NOMO-1 (cell line): ENCODE measurements at regions not wholly inside any gene's neighbourhood (a gene's known extent, or its start where the extent isn't known, plus 50 kb on each side); places are given as distances from the start of the nearest gene placed in this dataset.
A peak's percentile ranks its signal among the peaks of the same experiment; 100 is the strongest.

ENCODE experiments used
- DNase-seq, 2 experiments: peaks; one replicate each; lab custom pipeline; 2025; ENCODE audit not compliant: unreplicated experiment in 2 of 2; lab: John Stamatoyannopoulos, UW

DNA sequence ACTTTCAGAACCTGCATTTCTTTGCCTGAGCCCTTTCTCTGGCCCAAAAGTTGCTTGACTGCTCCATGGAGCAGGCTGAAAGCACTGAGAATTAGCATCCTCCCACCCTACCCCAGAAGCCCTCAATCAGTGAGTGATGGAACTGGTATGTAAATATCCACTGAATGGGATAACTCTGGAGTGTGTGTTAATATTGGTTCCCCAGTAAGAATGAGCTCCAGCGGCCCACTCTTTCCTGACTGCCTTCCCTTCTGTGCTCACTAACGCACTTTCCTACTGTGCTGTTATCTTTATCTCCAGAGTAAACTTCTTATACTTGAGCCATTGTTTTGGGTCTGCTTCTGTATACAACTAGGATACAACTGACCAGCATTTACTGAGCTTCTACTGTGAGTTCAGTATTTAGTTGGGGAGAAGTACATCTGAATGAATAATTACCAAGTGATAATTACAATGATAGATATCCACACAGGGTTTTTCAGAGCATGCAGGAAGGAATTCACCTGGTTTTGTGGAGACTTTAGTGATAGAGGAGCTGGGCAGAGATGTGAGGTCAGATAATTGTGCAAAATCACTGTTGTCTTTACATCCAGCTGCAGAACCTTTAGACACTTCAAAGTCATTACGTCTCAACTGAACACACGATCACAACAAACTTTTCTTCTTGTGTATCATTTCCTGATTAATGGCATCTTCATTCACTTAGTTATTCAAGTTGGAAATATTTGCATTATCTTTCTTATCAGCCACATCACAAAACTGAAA is 149.2 kb upstream of the BTG1 start:
- DNase-seq = no peak

DNA sequence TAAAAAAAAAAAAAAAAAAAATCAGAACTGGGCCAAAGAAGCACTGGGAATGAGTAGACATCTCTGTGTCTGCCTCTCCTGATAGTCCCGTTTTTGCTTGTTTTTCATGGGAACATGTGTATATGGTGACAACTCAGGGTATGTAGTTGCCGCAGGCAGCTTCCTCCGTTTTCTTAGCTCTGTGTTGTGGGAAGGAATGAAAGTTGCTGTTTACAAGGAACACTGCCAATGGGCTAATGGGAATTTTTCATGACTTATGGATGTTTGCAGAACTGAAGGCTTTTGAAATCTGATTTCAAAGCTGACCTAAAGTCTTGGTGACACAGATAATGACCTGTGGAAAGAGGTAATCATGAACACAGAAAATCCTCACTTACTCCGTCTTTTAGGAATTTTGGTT is 146.4 kb upstream of the BTG1 start:
- no peak for DNase-seq

DNA sequence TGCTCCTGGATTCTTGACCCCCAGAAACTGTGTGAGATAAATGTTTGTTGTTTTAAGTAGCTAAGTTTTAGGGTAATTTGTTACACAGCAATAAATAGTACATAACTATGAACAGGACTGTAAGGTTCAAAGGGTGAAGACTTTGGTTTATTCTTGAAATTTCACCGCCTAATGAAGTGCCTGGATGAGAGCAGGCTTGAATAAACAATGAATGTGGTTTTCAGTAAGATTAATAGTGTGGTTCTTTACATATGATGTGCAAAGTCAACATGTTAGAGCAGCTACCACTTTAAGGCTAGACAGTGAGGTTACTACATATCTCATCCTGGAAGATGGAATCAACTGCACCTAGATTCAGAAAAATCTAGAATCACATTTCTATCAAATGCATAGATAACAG is 145.2 kb upstream of the BTG1 start:
- DNase-seq = no peak

DNA sequence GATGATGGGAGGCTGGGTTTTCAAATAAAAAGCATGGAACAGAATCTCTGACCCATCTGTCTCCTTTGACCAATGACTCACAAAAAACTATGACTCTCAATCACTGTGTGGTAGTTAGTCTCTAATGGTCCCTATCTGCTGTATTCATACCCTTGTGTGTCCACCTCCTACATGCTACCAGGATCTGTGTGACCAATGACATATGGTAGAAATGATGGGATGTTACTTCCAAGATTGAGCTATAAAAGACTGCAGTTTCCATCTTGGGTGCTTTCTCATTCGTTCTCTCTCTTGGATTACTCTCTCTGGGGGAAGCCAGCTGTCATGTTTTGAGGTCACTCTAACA is 144.7 kb upstream of the BTG1 start:
- DNase-seq = no peak

DNA sequence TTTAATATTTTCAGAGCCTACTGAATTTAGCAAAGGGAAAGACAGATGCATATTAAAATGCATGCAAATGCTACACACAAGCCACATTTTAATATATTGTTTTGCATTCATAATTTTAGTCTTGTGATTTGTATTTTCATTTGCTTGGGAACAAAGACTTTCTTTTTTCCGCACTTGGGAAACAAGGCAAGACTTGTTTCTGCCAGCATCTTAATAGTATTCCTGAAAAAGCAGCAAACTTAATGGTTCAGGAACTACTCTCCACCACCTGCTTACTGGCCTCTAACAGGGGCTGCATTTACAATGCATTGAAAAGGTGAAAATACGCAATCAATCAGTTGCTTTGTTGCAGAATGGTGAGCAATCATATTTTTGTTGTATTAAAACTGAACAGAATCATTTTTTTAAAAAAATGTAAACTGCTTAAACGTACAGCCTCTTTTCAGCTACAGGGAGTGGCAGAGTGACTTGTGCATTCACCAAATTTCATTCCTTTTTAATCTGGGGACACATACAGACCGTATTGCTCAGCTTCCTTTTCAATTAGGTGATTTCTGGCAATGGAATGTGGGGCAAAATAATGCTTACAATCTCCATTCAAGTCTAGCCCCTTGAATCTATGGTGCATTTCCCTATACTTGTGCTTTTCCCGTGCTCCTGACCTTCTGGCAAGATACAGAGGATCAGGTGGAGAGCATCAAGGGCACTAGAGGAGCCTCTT is 144.1 kb upstream of the BTG1 start:
- DNase-seq = no peak

DNA sequence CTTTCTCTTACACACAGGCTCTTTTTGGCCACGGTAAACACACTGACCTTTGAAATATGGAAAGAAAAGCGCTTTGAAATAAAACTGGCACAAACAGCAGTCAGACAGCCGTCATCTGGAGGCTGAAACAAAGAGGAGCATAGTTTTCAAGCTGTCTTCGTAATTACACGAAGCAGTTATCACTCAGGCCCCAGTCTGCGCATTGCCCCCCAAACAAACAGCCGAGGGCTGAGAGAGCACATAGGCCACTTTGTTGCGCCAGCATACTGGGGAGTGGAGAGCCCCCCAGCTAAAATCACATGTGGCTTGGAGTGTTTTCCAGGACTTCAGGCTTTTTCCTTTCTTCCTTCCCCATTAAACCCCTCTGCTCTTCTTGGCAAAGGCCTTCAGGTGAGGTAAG is 142.9 kb upstream of the BTG1 start:
- no peak for DNase-seq

DNA sequence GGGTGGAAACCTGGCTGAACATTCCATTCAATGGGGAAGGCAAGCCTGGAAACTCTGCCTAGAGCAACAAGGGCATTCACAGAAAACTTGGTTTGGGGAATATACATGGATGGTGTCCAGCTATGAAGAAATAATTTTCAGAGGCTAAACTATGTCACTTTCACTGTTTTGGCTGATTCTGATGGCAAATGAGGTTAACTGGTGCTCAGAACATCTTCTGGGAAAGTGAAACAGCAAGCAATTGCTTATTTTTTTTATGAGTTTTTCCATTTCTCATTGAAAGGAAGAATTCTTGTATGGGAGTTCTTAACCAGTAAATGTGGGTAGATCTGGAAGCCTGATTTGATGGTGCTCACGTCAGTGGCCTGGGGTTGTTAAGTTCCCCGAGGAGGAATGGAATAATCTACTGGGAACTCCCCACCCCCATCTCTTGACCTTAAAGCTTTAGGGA is 132.8 kb upstream of the BTG1 start:
- no peak for DNase-seq

DNA sequence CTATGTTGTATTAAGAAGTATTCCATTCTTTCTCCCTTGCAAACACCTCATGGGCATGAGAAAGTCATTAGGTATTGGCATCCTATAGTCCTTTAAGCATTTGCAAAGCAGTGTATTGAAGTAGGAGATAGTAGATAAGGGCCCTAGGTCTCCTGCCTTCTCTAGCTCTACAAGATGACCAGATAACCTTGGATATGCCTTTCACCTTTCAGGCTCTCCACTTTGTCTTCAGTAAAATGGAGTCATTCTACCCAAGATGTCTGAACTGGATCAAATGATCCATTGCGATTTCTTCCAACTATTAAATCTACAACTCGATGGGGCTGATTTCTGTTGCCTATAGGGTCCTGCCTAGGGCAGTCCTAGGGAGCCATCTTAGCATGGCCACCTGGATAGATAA is 132.1 kb upstream of the BTG1 start:
- DNase-seq = no peak

DNA sequence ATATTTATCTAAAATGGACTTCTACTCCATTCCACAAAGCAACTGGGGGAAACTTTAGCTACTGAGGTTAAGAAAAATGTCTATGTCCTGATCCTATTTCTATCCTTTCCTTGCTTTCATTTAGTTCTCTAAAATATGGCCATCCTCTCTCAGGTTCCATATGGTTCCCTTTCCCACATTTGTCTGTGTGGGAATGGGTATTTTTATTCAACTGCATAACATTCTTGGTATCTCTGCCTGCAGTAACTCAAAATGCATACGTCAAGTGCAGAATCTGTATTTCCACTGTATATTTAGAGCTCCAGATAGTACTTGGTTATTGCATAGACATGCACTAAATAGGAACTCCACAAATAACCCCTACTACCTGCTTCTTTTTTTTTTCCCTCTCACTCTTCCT is 130.6 kb upstream of the BTG1 start:
- no peak for DNase-seq

DNA sequence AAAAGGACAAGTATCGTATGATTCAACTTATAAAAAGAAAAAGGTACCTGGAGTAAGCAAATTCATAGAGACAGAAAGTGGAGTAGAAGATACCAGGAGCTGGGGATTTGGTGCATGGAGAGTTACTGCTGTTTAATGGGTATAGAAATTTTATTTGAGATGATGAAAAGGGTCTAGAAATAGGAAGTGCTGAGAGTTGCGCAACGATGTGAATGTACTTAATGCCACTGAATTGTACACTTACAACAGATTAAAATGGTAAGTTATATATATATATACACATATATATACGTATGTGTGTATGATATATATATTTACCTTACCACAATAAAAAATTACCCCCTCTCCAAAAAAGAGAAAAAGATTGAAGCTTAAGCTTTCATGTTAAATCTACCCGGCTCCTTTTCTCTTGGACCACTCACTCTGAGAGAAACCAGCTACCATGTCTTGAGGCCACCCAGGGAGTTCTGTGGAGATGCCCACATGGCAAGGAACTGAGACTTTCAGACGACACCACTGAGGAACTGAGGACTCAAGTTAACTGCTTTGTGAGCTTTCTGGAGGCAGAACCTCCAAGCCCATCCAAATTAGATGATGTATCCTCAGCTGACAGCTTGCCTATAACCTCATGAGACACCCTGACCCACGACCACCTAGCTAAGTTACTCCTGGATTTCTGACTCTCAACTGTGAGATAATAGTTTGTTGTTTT is 130.0 kb upstream of the BTG1 start:
- DNase-seq = peak; percentile 0 to 28

DNA sequence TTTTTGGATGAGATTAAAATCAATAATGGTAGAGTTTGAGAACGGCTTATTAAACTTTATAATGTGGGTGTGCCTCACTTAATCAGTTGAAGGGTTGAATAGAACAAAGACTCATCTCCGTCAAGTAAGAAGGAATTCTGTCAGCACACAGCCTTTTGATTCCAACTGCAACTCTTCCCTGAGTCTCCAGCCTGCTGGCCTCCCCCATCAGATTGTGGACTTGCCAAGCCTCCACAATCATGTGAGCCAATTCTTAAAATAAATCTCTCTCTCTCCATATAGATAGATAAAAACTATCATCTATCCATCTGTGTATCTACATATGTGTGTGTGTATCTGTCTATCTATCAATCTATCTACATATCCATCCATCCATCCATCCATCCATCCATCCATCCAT is 127.4 kb upstream of the BTG1 start:
- no peak for DNase-seq

DNA sequence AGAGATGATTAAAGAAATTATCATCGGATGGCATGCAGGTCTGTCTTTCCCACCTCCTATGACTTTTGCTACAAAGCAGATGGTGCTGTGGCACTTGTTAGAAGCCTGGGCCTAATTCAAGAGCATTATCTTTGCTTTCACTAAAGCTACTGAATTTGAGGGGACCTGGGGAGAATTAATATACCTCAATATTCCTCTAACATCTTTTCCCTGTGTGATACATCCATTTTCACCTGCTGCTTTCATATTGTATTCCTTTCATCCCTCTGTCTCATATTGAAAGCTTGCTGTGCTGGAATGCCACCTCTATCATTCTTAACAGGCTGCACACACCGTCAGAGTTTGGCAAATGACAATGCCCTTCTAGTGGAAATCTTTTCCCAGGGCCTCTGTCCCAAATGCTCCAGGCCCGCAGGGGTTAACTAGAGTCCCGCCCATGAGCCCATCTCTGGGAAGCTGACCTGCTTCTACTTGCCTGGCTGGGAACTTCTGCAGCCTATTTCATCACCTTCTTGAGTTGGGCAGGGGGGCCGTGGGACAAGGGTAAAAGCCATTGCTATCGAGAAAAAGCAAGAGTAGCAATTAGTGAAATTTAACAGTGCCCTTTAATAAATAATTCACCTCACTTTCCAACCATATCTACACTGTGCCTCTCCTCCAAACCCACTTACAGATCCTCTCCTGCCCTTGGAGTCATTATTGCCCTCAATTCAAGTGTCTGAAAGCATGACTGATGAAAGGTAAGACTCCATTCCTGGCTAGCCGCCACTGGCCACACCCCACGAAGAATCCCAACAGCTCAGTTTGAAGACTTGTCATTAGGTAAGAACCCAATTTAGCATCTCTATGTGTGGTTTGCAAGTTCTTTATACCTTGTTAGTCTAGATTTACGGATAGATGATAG is 126.7 kb upstream of the BTG1 start:
- DNase-seq = no peak

DNA sequence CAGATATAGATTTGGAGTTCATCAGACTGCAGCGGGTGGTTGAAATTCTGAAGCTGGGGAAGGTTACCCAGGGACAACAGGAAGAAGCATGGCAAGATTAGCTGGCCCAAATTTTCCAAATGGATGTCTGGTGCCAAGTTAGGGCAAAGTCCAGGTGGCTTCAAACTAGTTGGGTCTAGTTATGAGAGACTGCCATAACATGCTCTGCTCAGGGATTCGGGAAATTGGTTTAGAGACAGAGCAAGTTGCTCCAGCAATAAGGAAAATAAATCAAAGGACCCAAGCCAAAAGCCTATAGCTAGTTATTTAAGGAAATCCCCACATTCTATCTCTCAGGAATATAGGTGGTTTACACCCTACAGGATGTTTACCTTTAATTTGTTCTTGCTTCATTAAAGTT is 125.7 kb upstream of the BTG1 start:
- DNase-seq = no peak

DNA sequence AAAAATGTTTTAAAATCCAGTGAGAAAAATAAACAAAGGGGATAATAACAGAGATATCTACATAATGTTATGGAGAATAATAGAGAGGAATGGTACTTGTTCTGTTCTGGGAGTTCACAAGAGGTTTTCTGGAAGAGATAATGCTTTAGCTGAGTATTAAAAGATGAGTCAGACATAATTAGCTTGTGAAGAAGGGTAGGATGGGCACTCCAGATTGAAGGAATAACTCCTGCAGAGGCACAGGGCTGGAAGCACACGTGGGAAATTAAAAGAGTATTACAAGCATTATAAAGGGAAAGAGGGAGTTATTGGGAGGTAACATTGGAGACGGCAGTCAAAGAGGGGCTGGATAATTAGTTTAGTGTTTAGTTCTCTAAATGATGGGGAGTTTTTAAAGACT is 124.9 kb upstream of the BTG1 start:
- no peak for DNase-seq

DNA sequence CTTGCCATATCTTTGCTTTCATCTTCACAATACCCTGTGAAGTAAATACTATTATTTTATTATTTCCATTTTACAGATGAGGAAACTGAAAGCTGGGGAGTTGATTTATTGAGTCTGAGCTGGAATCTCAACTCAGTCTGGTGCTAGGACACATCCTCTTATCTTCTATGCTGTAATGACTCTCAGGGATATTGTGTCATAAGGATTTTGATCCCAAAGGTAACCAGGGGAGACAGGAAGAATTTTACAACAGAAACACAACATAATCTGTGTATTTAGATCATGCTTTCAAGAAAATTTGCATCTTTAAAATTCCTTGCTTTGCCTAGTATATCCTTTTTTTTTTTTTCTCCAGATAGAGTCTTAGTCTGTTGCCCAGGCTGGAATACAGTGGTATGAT is 123.3 kb upstream of the BTG1 start:
- no peak for DNase-seq

DNA sequence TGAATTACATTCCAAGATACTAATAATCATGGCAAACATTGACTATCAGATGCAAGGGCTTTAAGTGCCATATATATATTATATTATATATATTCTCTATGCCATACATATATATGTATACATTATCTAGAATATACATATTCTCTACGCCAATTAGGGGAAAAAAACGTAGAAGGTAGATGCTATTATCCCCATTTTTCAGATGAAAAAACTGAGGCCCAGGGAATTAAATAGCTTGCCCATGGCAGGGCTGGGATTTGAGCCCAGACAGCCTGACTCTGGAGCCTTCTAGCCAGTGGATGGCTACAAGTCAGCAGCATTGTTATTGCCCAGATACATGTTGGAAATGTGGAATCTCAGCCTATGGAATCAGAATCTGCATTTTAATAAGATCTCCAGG is 116.0 kb upstream of the BTG1 start:
- no peak for DNase-seq

DNA sequence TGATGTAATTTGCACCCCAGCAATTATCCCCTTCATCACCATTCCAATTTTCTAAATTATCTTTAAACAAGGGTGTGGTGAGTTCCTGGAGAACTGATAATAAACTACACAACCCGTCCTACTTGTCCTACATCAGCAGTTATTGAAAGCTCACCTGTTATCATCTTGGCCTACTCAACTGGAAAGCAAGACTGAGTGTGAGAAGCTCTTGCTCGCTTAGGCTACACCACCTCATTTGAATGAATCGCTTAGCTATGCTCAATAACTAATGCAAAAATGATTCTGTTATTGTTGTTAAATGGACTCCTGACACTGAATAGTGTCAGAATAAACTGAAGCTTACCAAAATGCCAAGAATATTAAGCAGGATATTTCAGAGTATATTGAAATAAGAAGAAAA is 115.4 kb upstream of the BTG1 start:
- DNase-seq = no peak

DNA sequence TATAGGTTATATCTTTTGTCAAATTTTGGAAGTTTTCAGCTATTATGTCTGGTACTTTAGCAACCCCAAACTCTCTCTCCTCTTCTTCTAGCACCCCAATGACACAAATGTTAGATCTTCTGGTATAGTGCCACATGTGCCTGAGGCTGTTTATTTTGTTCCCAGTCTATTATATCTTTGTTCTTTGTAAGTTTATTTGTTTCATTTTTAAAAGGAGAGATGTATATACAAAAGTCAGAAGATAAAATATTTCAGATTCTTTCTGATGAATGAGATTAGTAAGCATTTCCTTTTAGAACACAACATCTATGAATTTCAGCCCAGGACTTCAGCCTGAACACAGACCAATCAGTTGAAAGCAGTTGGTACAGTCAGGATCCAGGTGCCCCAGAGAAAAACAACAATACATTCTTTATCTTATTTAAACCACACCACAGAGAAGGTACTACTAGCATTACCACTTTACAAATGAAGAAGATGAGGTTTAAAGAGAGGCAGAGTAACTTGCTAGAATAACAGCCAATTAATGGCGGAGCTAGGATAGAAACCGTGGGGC is 114.1 kb upstream of the BTG1 start:
- no peak for DNase-seq

DNA sequence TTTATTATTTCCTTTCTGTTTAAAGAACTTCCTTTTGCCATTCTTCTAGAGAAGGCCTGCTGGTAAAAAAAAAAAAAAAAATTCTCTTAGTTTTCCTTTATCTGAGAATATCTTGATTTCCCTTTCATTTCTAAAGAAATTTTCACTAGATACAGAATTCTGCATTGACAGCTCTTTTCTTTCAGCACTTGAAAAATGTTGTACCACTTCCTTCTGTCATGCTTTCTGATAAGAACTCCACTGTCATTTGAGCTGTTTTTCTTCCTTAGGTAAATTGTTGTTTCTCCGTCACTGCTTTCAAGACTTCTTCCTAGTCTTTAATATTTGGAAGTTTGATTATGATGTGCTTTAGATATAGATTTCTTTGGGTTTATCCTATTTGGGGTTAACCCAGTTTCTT is 113.6 kb upstream of the BTG1 start:
- no peak for DNase-seq

DNA sequence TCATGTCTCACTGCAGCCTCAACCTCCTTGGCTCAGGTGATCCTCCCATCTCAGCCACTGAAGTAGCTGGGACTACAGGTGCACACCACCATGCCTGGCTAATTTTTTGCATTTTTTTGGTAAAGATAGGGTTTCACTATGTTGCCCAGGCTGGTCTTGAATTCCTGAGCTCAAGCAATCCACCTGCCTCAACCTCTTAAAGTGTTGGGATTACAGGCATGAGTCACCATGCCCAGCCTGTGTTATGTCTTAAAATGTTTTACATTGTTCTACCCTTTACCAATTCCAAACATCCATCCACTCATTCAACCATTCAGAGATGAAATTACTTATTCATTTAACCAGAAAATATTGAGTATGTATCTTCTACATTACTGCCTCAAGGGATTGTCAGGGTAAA is 111.6 kb upstream of the BTG1 start:
- DNase-seq = no peak

DNA sequence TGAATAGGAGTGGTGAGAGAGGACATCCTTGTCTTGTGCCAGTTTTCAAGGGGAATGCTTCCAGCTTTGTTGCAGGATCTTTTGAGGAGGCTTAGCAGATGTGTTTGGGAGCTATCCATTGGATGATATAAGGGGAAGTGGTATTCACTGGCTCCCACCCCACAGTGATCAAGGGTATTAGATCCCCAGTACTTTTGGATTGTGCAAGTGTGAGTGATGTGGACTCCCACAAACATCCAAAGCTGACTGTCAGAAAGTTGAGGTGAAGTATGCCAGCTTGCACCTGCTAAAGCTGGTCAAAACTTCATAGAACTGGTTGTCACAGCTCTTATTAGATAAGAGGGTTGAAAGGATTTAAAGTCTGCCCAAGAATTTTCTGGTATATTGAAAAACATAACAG is 110.1 kb upstream of the BTG1 start:
- no peak for DNase-seq
